MM.1S (cell line): ENCODE measurements at regions not wholly inside any gene's neighbourhood (a gene's known extent, or its start where the extent isn't known, plus 50 kb on each side); places are given as distances from the start of the nearest gene placed in this dataset.

Experiments used
- CTCF ChIP-seq: fragments of 300-600 bp; sonication (generic); IDR thresholded peaks from 2 replicates; pipeline ENCODE4 v1.5.1; 2016; ENCODE audit warnings: antibody characterized with exemption, low read length, mixed read lengths
- EZH2 ChIP-seq: fragments of 300-600 bp; sonication (generic); optimal IDR thresholded peaks from 2 replicates; pipeline ENCODE3; 2017; ENCODE audit warnings: low read depth, mild to moderate bottlenecking, antibody characterized with exemption, low read length, mixed read lengths

GRCh38 chrX:38890326-38890725 lies 89.1 kb downstream of the MID1IP1 start:
- TF ChIP-seq CTCF (no peak), EZH2 (no peak)
